ENCODE measurements at regions not wholly inside any gene's neighbourhood (a gene's known extent, or its start where the extent isn't known, plus 50 kb on each side); places are given as distances from the start of the nearest gene placed in this dataset.

DNA sequence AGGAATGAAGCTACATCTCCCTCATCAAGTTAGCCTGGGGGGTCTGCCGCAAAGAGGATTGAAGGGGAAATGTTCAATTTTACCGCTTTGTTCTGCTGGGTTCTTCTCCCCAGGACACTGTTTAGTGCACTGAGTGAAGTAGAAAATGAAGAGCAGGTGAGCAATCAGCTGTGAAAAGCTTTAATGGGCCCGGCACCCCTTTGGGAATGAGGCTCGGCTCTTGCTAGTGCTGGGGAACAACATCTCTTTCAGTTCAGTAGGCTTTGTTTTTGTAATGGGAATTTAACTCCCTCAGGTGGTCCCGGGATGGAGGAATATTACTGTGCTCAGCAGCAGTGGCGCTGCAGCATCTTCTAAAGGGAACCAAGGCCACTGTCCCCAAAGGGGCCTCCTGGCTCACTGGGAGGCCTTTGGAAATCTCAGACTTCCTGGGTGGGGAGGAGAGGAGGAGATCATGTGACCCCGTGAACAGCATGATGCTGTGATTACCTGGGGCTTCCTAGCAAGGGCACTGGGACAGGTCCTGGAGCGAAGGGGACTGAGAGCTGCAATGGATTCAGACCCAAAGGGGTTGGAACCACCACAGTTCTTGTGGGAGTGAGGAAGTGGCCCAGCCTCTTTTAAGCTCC lies 85.2 kb upstream of the MAX start:
- Mint-ChIP-seq H3K9me3 (ENCODE audit: low read depth) (peaks cover 6% of the 10 kb centered on the region), H3K36me3 (ENCODE audit: insufficient read depth) (peaks cover 2% of the 10 kb centered on the region), H3K27ac (no peak overlapping the region), H3K27me3 (peaks cover 28% of the 10 kb centered on the region), H3K4me1 (ENCODE audit: low read depth) (peaks cover 5% of the 10 kb centered on the region), H3K4me3 (ENCODE audit: low read depth) (no peak overlapping the region)
- TF ChIP-seq, protein P1, sequence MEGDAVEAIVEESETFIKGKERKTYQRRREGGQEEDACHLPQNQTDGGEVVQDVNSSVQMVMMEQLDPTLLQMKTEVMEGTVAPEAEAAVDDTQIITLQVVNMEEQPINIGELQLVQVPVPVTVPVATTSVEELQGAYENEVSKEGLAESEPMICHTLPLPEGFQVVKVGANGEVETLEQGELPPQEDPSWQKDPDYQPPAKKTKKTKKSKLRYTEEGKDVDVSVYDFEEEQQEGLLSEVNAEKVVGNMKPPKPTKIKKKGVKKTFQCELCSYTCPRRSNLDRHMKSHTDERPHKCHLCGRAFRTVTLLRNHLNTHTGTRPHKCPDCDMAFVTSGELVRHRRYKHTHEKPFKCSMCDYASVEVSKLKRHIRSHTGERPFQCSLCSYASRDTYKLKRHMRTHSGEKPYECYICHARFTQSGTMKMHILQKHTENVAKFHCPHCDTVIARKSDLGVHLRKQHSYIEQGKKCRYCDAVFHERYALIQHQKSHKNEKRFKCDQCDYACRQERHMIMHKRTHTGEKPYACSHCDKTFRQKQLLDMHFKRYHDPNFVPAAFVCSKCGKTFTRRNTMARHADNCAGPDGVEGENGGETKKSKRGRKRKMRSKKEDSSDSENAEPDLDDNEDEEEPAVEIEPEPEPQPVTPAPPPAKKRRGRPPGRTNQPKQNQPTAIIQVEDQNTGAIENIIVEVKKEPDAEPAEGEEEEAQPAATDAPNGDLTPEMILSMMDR (IDR thresholded peaks at IDR 0.05; ENCODE audit: unreplicated experiment), result no peak
- DNase-seq (ENCODE audit: low spot score, unreplicated experiment), result no peak

DNA sequence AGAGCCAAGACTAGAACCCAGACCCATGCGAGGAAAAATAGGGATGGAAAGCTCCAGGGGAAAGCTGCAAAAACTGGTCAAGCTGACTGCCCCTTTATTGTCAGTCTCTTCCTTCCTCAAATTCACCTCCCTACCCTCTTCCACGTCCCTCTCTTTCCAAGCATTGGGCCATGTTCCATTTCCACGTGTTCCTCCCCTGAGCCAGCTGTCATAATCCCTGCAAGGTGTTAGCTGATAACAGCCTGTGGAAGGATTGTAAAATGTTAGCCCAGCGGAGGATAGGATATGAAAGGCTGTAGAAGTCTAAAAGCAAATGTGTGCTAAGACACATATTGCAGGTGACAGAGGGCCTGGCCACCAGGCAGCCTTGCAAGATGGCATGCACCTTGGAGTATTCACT lies 88.0 kb upstream of the MAX start:
- TF ChIP-seq, protein P1 (IDR thresholded peaks at IDR 0.05; ENCODE audit: unreplicated experiment), result no peak
- Mint-ChIP-seq H3K27me3 (peaks cover 35% of the 10 kb centered on the region), H3K4me3 (ENCODE audit: low read depth) (no peak overlapping the region), H3K27ac (no peak overlapping the region), H3K9me3 (ENCODE audit: low read depth) (no peaks in the 10 kb centered on the region), H3K4me1 (ENCODE audit: low read depth) (peaks cover 4% of the 10 kb centered on the region), H3K36me3 (ENCODE audit: insufficient read depth) (no peaks in the 10 kb centered on the region)
- no peak for DNase-seq (ENCODE audit: low spot score, unreplicated experiment)

DNA sequence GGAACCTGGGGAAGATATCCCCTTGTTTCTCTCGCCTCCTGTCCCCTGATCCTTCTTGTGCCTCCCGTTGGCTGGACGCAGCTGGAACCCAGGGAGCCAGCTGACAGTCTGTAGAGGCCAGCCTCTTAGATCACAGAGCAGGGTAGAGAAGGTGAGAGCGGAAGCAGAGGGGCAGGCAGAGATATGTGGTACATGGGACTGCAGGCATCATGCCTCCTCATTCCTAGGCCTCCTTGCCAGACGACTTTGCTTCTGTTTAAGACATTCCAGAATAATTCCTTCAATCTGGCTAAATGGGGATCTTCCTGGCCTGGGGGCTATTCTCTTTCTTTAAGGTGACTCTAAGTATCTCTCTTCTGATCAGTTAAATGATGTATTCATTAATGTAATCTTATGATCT lies 89.4 kb upstream of the MAX start:
- no peak for DNase-seq (ENCODE audit: low spot score, unreplicated experiment)
- no peaks in the 10 kb centered on the region for H3K36me3 Mint-ChIP-seq (ENCODE audit: insufficient read depth)
- H3K27me3 Mint-ChIP-seq, result peaks cover 26% of the 10 kb centered on the region
- H3K9me3 Mint-ChIP-seq (ENCODE audit: low read depth), result no peaks in the 10 kb centered on the region
- H3K4me3 Mint-ChIP-seq (ENCODE audit: low read depth), result no peak overlapping the region
- TF ChIP-seq, protein P1 (IDR thresholded peaks at IDR 0.05; ENCODE audit: unreplicated experiment), result no peak
- H3K27ac Mint-ChIP-seq, result no peak overlapping the region
- no peaks in the 10 kb centered on the region for H3K4me1 Mint-ChIP-seq (ENCODE audit: low read depth)

DNA sequence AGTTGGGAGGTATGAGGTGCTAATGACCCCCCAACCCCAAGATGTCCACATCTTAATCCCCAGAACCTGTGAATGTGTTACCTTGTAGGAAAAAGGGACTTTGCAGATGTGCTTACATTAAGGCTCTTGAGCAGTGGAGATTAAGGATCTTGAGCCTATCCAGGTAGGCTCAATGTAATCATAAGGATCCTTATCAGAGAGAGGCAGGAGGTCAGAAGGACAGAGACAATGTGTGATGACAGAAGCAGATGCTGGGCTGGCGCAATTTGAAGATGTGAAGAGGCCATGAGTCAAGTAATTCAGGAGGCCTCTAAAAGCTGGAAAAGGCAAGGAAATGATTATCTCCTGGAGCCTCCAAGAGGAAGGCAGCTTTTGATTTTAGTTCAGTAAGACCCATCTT lies 90.4 kb upstream of the MAX start:
- TF ChIP-seq, protein P1 (IDR thresholded peaks at IDR 0.05; ENCODE audit: unreplicated experiment), result no peak
- Mint-ChIP-seq H3K36me3 (ENCODE audit: insufficient read depth) (no peaks in the 10 kb centered on the region), H3K27me3 (peaks cover 17% of the 10 kb centered on the region)

DNA sequence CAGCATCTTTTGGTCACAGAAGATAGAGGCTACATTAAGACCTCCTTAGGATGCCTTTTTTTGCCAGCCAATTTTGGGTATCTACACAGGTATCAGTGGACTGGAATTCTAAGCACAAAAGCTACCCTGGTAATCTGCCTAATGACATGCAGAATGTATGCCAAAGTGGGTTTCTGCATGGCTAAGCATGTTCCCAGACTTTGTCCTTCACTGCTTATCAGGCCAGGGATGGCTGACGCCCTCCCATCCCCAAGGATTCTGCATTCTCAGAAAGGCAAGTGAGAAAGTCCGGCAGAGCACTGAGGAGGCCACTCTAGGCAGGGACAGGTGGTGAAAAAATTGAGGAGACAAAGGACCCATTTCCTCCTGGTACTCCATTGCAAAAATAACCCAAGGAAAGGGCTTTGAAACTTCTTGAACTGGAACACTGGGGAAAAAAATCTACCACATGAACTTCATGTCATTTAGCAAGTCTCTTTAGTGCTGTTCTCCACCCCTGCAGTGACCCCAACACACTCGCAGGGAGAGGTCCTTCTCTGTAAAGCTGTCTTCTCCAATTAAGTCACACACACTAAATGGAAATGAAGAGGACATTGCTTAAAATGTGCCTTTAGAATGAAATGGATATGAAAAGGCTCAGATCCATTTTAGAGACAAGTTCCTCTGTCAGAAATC lies 91.7 kb upstream of the MAX start:
- TF ChIP-seq, protein P1 (IDR thresholded peaks at IDR 0.05; ENCODE audit: unreplicated experiment), result no peak
- Mint-ChIP-seq H3K27me3 (peaks cover 12% of the 10 kb centered on the region), H3K4me3 (ENCODE audit: low read depth) (no peak overlapping the region), H3K9me3 (ENCODE audit: low read depth) (no peaks in the 10 kb centered on the region), H3K36me3 (ENCODE audit: insufficient read depth) (no peaks in the 10 kb centered on the region), H3K27ac (no peak overlapping the region), H3K4me1 (ENCODE audit: low read depth) (no peaks in the 10 kb centered on the region)
- no peak for DNase-seq (ENCODE audit: low spot score, unreplicated experiment)

More for the DNA sequence above, 90.4 kb upstream of the MAX start:
- Mint-ChIP-seq H3K4me1 (ENCODE audit: low read depth) (no peaks in the 10 kb centered on the region), H3K4me3 (ENCODE audit: low read depth) (no peak overlapping the region), H3K9me3 (ENCODE audit: low read depth) (no peaks in the 10 kb centered on the region), H3K27ac (no peak overlapping the region)
- no peak for DNase-seq (ENCODE audit: low spot score, unreplicated experiment)

Data from progenitor cell of endocrine pancreas (in vitro differentiated cells).